GM21825 (cell line): ENCODE measurements at regions not wholly inside any gene's neighbourhood (a gene's known extent, or its start where the extent isn't known, plus 50 kb on each side); places are given as distances from the start of the nearest gene placed in this dataset.
"Not testable (repeated sequence)": the region's sequence is repeated elsewhere in the genome, so short reads cannot be mapped to it uniquely, and the experiment has no call there.

ENCODE experiments used
- ATAC-seq: cut with Tn5 transposase; IDR thresholded peaks from one replicate; pipeline ENCODE4 v1.9.1; 2021; ENCODE audit warnings: mild to moderate bottlenecking, moderate library complexity; ENCODE audit not compliant: unreplicated experiment

DNA sequence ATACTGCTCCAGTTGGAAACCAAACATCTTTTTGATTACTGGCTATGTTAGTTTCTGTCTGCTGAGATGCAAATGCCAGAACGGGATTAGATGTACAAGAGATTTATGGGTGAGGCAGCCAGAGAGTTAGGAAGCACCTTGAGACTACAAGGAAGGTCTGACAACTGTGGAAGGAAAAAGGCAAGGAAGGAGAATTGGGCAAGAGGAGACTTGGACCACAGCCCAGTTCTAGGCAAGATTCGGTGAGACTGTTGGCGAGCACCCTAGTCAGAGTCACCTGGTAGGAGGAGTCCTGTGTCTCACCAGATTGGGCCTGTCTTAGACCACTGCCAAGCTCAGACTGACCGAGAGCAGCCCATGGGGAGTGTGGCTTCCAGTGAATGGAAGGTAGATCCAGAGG lies 91.8 kb upstream of the F13A1 start:
- ATAC-seq = no peak

GRCh38 chr6:6412700-6413099 lies 92.2 kb upstream of the F13A1 start:
- ATAC-seq = no peak

GRCh38 chr6:6414931-6415330 lies 94.5 kb upstream of the F13A1 start:
- no peak for ATAC-seq

DNA sequence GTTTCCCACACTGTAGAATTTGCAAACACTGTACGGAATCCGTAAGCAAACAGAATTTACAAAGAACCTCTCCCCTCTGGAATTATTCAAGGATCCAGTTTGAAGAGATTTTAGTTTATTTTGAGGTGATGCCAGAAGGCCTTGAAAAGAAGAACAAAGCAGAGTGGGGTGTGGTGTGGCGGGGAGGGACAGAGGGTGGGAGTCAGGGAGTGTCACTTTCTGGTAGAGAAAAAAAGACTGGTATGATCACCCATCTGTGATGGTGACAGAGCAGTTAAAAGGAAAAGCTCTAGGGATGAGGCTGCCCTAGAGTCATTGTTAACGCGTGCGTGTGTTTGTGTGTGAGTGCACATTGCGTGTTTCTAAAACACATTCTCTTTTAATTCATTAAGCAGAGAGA lies 97.0 kb upstream of the F13A1 start:
- ATAC-seq = no peak

- ATAC-seq = no peak
Measured at GRCh38 chr6:6418421-6418820, 98.0 kb upstream of the F13A1 start.

GRCh38 chr6:6420107-6420506 lies 99.6 kb upstream of the F13A1 start:
- ATAC-seq = no peak

DNA sequence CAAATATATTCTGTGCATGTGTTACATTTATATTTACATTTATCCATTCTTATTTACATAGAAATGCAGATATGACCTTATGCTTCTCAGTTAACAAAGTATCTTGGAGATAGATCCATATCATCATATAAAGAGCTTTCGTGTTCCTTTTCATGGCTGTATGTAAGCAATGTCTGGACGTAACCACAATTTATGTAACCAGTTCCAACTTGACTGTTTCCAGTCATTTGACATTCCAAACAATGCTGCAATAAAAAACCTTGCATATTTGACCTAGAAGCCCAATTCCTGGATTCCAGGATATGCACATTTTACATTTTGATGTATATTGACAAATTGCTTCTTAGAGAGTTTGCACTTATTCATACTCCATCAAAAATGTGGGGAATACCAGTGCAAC lies 113.7 kb upstream of the F13A1 start:
- no peak for ATAC-seq

DNA sequence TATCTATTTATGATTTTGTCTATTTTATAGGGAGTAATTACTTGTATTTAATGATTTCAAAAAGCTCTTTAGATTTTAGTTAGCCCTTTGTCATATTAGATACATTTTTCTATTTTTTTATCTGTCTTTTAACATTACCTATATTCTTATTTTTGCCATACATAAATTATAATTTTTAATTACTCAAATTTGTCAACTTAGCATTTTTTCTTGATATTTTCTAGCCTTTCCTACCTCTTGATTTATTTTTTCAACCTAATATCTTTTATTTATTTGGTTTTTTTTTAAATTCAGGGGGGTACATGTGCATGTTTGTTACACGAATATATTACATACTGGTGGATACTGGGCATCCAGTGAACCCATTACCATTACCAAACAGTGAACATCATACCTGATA lies 114.3 kb upstream of the F13A1 start:
- no peak for ATAC-seq

DNA sequence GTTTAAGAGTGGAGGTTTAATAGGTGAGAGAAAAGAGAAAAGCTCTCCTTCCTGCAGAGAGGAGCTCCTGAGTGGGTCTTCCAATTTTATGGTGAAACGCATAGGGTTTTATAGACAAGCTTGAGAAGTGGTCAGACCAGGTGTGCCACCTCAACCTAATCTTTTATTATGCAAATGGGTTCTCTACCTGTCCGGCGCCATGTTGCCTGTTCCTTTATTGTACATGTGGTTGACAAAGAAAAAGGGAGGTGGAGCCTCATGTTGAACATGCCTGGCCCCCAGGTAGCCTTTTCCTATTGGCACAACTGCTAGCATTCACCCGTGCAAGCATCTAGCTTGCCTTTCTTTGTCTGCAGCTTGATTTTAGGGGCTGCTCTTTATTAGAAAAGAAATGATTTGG lies 115.9 kb upstream of the F13A1 start:
- no peak for ATAC-seq

DNA sequence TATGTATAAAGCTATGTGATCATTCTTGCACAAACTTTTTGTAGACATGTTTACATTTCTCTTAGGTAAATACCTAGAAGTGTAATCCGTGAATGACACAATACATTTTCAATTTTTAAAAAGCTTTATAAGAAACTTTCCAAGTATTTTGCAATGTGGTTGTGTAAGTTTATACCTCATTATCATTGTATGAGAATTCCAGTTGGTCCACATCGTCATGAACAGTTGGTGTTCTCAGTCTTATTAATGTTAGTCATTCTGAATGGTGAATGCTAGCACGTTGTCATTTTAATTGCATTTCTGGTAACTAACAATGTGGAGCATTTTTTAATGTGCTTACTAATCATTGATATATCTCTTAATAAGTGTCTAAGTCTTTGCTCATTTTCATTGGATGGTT lies 116.5 kb upstream of the F13A1 start:
- no peak for ATAC-seq

- ATAC-seq = no peak
Measured at GRCh38 chr6:6438286-6438685, 117.8 kb upstream of the F13A1 start.

DNA sequence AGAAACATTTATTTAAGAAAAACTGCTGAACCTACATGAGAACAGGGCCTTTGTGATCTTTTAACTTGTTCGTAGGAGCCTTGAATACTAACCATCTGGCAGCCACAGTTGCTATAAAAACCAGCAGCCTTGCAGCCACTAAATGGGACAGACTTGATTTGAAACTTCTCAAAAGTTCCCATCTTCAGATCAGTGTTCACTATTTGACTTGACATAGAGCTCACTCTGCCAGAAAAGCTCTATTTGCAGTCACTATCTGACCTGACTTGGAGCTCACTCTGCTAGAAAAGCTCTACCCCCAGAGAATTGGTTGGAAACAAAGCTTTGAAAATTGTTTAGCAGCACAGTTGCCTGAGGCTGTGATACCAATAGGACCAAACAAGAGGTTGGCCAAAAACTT lies 119.3 kb upstream of the F13A1 start:
- ATAC-seq = no peak

DNA sequence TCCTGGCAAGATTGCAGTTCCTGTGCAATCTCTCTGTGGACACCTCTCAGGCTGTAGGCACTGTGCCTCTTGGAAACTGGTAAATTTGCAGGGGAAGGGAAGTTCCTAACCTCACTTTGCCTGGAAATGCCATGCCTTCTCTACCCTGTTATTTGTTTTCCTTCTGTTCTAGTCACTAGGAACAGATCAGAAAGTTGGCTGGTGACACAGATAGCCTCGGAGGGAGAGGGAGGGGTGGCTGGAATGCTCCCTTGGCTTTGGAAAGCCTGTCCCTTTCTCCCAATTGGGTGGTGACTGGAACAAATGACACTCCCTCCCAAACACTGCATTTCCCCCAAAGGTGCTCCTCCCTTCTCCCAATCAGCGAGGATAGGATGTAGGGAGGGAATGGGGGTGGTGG lies 131.5 kb upstream of the F13A1 start:
- ATAC-seq = no peak

- no peak for ATAC-seq
Measured at GRCh38 chr6:6453186-6453585, 132.7 kb upstream of the F13A1 start.

- no peak for ATAC-seq
Measured at GRCh38 chr6:6455272-6455671, 133.2 kb upstream of the LY86 start.

- no peak for ATAC-seq
Measured at GRCh38 chr6:6458172-6458571, 130.3 kb upstream of the LY86 start.

DNA sequence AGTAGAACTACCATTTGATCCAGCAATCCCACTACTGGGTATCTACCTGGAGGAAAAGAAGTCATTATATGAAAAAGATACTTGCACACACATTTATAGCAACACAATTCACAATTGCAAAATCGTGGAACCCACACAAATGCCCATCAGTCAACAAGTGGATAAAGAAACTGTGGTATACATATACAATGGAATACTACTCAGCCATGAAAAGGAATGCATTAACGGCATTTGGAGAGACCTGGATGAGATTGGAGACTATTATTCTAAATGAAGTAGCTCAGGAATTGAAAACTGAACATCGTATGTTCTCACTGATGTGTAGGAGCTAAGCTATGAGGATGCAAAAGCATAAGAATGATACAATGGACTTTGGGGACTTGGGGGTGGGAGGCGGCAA lies 128.6 kb upstream of the LY86 start:
- not testable (repeated sequence) for ATAC-seq

DNA sequence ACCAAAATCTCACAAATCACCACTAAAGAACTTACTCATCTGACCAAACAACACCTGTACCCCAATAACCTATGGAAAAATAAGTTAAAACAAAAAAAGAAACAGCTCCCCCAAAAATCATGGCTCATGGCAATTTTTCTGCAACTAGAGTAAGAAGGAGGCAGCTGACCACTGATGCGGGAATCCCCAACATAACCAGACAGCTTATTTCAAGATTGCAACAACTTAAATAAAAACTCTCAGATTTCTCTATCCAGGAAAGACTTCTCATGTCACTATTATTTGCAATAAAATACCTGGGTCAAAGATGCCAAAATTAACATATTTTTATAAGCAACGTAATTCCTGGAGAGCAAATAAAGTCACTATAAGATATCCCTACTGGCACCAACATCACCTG lies 128.1 kb upstream of the LY86 start:
- no peak for ATAC-seq

- ATAC-seq = no peak
Measured at GRCh38 chr6:6461138-6461537, 127.4 kb upstream of the LY86 start.

DNA sequence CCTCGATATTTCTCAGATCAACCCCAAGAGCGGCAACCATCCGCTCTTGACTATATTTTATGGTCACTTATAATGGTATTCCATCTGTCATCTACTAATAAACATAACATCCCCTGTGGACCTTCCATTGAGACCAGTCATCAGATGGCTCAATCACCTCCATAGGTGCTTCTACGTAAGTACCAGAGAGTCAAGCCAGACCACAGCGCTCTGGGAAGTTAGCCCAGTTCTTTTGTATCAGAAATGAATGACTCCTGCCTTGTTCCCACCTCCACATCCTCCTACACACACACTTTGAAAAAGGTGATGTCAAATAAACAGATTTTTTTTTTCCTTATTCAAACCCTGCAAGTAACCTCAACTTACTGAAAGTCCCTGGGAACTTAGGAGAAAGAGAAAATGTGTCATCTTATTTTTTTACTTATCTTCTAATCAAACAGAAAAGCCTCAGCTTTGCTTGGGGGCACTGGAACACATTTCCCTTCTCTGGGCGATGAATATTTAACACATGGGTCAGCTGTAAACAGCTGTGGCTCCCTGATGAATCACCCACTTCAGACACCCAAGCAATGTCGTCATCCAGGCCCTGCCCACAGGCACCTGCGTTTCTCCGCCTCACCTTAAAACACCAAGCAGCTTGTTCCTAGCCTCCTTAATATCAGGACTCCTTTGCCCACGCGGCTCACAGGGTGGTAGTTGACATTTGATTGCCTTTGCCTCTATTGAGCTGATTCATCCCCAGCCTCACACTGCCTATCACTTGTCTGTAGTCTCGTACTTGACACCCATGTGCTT lies 121.4 kb upstream of the LY86 start:
- ATAC-seq = no peak

DNA sequence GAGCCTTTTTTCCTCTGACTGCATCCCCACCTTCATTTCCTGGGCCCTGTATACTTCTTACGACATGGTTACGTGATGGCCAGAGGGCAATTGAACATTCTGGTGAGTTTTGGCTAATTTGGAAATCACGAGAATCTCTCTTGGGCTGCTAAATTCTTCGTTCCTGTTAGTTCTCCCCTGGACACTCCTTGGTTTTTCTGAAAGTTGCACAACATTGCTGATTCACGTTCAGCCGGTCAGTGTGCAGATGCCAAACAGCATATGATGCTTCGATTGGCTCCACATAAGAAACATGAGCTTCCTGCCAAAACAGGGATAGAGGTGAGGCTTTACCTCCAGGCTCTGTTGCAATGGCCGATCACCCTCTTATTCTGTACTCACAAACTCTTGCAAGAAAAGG lies 119.4 kb upstream of the LY86 start:
- no peak for ATAC-seq

DNA sequence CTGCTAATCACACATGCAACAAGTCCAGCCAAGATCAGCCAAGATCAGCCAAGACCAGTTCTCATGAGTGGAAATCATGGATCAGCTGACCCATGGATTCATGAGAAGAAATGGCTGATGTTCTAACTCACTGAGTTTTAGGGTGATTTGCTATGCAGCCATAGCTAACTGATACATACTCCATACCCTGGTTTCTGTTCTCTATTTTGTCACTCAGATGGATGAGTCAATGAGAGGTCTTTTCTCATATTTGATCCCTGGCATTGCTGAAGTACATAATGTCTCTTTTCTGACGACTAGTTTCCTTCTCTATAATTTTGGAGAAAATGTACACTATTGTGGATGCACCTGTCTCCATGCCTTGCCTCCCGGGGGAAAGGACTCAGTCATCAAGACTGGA lies 118.4 kb upstream of the LY86 start:
- ATAC-seq = no peak

DNA sequence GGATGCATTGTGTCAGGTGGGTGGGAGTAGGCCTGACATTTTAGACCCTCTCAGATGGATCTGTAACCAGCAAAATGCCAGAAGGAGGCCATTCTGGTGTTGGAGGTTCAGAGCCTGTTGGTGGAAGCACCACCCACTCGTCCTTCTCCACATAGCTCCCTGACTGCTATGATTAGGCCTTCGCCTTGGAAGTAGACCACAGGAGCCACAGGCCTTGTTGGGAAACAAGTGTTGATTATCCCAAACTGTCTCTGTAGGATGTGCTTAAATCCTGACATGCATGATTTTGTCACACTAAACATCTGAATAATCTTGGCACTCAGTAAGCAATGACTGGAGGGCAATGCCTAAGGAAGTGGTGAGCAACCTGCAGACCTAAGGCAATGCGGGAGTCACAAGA lies 117.2 kb upstream of the LY86 start:
- ATAC-seq = no peak
